HG02840 (cell line): ENCODE measurements at regions not wholly inside any gene's neighbourhood (a gene's known extent, or its start where the extent isn't known, plus 50 kb on each side); places are given as distances from the start of the nearest gene placed in this dataset.

Experiments used
- ATAC-seq: cut with Tn5 transposase; IDR thresholded peaks from one replicate; pipeline ENCODE4 v1.9.1; 2021; ENCODE audit warnings: mild to moderate bottlenecking, moderate library complexity, moderate number of reproducible peaks; ENCODE audit not compliant: unreplicated experiment, low FRiP score

GRCh38 chr11:80462211-80462610, 1021.4 kb upstream of the TENM4 start:
- no peak for ATAC-seq

GRCh38 chr11:80458376-80458775, 1017.5 kb upstream of the TENM4 start:
- no peak for ATAC-seq

- no peak for ATAC-seq
Observed at GRCh38 chr11:80457823-80458222, 1017.0 kb upstream of the TENM4 start.

GRCh38 chr11:80455818-80456217, 1015.0 kb upstream of the TENM4 start:
- ATAC-seq: no peak

- no peak for ATAC-seq
Observed at GRCh38 chr11:80451105-80451504, 1010.3 kb upstream of the TENM4 start.

- no peak for ATAC-seq
Observed at GRCh38 chr11:80448709-80449108, 1007.9 kb upstream of the TENM4 start.

GRCh38 chr11:80443177-80443576, 1002.3 kb upstream of the TENM4 start:
- ATAC-seq: no peak

- ATAC-seq: no peak
Observed at GRCh38 chr11:80441821-80442220, 1001.0 kb upstream of the TENM4 start.

- no peak for ATAC-seq
Observed at GRCh38 chr11:80440835-80441234, 1000.0 kb upstream of the TENM4 start.

GRCh38 chr11:80436547-80436946, 995.7 kb upstream of the TENM4 start:
- no peak for ATAC-seq

- ATAC-seq: no peak
Observed at GRCh38 chr11:80435345-80435744, 994.5 kb upstream of the TENM4 start.

- ATAC-seq: no peak
Observed at GRCh38 chr11:80432057-80432456, 991.2 kb upstream of the TENM4 start.

GRCh38 chr11:80424012-80424695, 983.3 kb upstream of the TENM4 start:
- ATAC-seq: no peak

- no peak for ATAC-seq
Observed at GRCh38 chr11:80420374-80420773, 979.5 kb upstream of the TENM4 start.

GRCh38 chr11:80417681-80418080, 976.9 kb upstream of the TENM4 start:
- ATAC-seq: no peak

- ATAC-seq: no peak
Observed at GRCh38 chr11:80415580-80415979, 974.8 kb upstream of the TENM4 start.

- no peak for ATAC-seq
Observed at GRCh38 chr11:80414181-80415165, 973.6 kb upstream of the TENM4 start.

- ATAC-seq: no peak
Observed at GRCh38 chr11:80412604-80413003, 971.8 kb upstream of the TENM4 start.

GRCh38 chr11:80393210-80393609, 952.4 kb upstream of the TENM4 start:
- no peak for ATAC-seq

- ATAC-seq: no peak
Observed at GRCh38 chr11:80390505-80390904, 949.7 kb upstream of the TENM4 start.

GRCh38 chr11:80388536-80388935, 947.7 kb upstream of the TENM4 start:
- no peak for ATAC-seq

GRCh38 chr11:80388130-80388529, 947.3 kb upstream of the TENM4 start:
- no peak for ATAC-seq
